ENCODE measurements at regions not wholly inside any gene's neighbourhood (a gene's known extent, or its start where the extent isn't known, plus 50 kb on each side); places are given as distances from the start of the nearest gene placed in this dataset.

- no peak overlapping the region for H3K4me3 ChIP-seq
- DNase-seq: peak in 1 of 2 donors; percentile 6
- intact Hi-C loops (cut with DNase I; ENCODE audit: low total_unique reads): no loop called here
- H3K27ac ChIP-seq: no peak overlapping the region
- H3K27me3 ChIP-seq: no peaks in the 10 kb centered on the region
- no peaks in the 10 kb centered on the region for H3K4me1 ChIP-seq
- TF ChIP-seq, protein P1, sequence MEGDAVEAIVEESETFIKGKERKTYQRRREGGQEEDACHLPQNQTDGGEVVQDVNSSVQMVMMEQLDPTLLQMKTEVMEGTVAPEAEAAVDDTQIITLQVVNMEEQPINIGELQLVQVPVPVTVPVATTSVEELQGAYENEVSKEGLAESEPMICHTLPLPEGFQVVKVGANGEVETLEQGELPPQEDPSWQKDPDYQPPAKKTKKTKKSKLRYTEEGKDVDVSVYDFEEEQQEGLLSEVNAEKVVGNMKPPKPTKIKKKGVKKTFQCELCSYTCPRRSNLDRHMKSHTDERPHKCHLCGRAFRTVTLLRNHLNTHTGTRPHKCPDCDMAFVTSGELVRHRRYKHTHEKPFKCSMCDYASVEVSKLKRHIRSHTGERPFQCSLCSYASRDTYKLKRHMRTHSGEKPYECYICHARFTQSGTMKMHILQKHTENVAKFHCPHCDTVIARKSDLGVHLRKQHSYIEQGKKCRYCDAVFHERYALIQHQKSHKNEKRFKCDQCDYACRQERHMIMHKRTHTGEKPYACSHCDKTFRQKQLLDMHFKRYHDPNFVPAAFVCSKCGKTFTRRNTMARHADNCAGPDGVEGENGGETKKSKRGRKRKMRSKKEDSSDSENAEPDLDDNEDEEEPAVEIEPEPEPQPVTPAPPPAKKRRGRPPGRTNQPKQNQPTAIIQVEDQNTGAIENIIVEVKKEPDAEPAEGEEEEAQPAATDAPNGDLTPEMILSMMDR (IDR thresholded peaks at IDR 0.05): no peak
- TF ChIP-seq POLR2AphosphoS5 (IDR thresholded peaks at IDR 0.05): no peak
- no peak for TF ChIP-seq EP300 (IDR thresholded peaks at IDR 0.05)
- TF ChIP-seq POLR2A (IDR thresholded peaks at IDR 0.05): no peak
- no peaks in the 10 kb centered on the region for H3K9me3 ChIP-seq
- no peaks in the 10 kb centered on the region for H3K36me3 ChIP-seq
- 27 to 67% (median 33%) methylated on average over 1 of the region's 1 CpG for WGBS, 5 donors
Measured at GRCh38 chr6:122007339-122007738, 392.1 kb upstream of the HSF2 start.

DNA sequence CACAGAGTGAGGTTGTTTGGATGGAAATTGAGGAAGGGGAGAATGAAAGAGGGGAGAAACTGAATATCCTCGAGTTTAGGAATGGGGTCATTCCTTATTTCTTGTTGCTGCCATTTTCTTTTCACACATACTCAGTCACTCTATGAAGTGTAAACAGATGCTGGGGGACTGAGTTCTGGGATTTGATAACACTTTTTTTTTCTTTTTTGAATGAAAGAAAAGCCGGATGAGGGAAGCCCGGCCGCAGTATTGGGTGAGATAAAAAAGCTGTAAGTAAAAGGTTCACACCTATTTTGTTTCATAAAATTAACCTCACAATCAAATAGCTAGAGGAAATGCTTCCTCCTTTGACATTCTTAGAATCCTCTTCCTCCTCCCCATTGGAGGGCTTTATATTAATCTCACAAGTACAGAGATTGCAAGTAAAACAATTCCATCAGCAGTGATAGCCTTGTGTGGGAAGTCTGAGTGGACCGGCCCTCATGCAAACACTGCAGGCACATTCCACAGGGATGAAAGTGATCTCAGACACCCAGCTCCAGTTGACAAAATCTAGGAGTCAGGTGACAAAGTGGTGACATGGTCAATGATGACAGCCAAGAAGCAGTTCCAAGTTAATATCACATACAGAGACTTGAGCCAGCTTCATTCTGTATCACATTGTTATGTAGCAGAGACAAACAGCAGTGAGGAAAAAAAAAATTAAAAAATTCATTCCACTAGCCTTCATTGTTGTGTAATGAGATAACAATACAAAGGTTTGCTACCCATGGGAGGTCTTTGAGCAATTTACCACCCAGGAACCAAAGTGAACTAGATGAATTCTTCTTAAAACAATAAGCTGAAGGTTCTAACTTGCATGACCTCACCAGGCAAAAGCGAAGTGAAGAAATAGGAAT is 391.1 kb upstream of the HSF2 start:
- intact Hi-C loops (cut with DNase I; ENCODE audit: low total_unique reads): no loop called here

GRCh38 chr6:122009000-122009350 is 390.5 kb upstream of the HSF2 start:
- Histone ChIP-seq H3K9me3 (no peaks in the 10 kb centered on the region), H3K4me1 (no peaks in the 10 kb centered on the region), H3K27me3 (no peaks in the 10 kb centered on the region), H3K27ac (no peak overlapping the region), H3K36me3 (no peaks in the 10 kb centered on the region), H3K4me3 (no peak overlapping the region)
- intact Hi-C loops (cut with DNase I; ENCODE audit: low total_unique reads): no loop called here
- TF ChIP-seq POLR2A (IDR thresholded peaks at IDR 0.05) (no peak), EP300 (IDR thresholded peaks at IDR 0.05) (no peak), POLR2AphosphoS5 (IDR thresholded peaks at IDR 0.05) (no peak)
- TF ChIP-seq, protein P1 (IDR thresholded peaks at IDR 0.05): no peak
- DNase-seq: no peak

More for the DNA sequence above, 391.1 kb upstream of the HSF2 start:
- TF ChIP-seq, protein P1 (IDR thresholded peaks at IDR 0.05): no peak
- TF ChIP-seq POLR2AphosphoS5 (IDR thresholded peaks at IDR 0.05) (no peak), EP300 (IDR thresholded peaks at IDR 0.05) (no peak), POLR2A (IDR thresholded peaks at IDR 0.05) (no peak)
- WGBS, 5 donors: 39 to 61% (median 53%) methylated on average over 6 of the region's 6 CpGs
- no peak overlapping the region for H3K27ac ChIP-seq
- H3K27me3 ChIP-seq: no peaks in the 10 kb centered on the region
- no peaks in the 10 kb centered on the region for H3K9me3 ChIP-seq
- no peak for DNase-seq
- H3K4me1 ChIP-seq: no peaks in the 10 kb centered on the region
- no peak overlapping the region for H3K4me3 ChIP-seq
- no peaks in the 10 kb centered on the region for H3K36me3 ChIP-seq

DNA sequence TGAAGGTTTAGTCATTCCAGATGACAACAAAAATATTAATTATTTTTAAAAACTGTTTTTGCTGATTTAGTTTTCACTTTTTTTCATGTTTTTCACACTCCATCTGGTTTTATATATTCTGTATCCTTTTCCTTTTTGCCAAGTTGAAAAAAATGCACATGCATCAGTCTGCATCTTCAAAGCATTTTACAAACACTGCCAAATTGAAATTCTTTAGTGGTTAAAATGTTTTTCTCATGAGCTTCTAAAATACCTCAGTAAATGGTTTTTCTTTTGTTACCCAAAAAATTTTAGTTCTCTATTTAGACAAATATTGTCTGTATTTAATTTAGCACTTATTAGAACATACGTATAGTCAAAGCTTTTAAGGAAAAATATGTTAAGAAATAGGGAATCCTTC is 386.9 kb upstream of the HSF2 start:
- no peaks in the 10 kb centered on the region for H3K27me3 ChIP-seq
- H3K27ac ChIP-seq: no peak overlapping the region
- H3K4me3 ChIP-seq: no peak overlapping the region
- 82 to 96% (median 84%) methylated on average over 1 of the region's 1 CpG for WGBS, 5 donors
- no peaks in the 10 kb centered on the region for H3K36me3 ChIP-seq
- no peaks in the 10 kb centered on the region for H3K4me1 ChIP-seq
- no peak for TF ChIP-seq POLR2A (IDR thresholded peaks at IDR 0.05)
- no peak for TF ChIP-seq POLR2AphosphoS5 (IDR thresholded peaks at IDR 0.05)
- no peak for TF ChIP-seq EP300 (IDR thresholded peaks at IDR 0.05)
- TF ChIP-seq, protein P1 (IDR thresholded peaks at IDR 0.05): no peak
- no peak for DNase-seq
- H3K9me3 ChIP-seq: no peaks in the 10 kb centered on the region
- intact Hi-C loops (cut with DNase I; ENCODE audit: low total_unique reads): no loop called here

Measured in stomach (tissue), 8 donors.